GM18873 (cell line): ENCODE measurements at regions not wholly inside any gene's neighbourhood (a gene's known extent, or its start where the extent isn't known, plus 50 kb on each side); places are given as distances from the start of the nearest gene placed in this dataset.
A peak's percentile ranks its signal among the peaks of the same experiment; 100 is the strongest.

Source experiments
- ATAC-seq: cut with Tn5 transposase; IDR thresholded peaks from one replicate; pipeline ENCODE4 v1.9.1; 2021; ENCODE audit warnings: mild to moderate bottlenecking, moderate library complexity, moderate number of reproducible peaks; ENCODE audit not compliant: unreplicated experiment, low FRiP score

GRCh38 chr4:138927072-138927471, 88.5 kb upstream of the NOCT start:
- ATAC-seq = no peak

GRCh38 chr4:138925495-138925894, 90.1 kb upstream of the NOCT start:
- ATAC-seq = no peak

- peak; percentile 62 for ATAC-seq
Observed at GRCh38 chr4:138919094-138919936, 96.3 kb upstream of the NOCT start.

GRCh38 chr4:138918169-138918869, 97.3 kb upstream of the NOCT start:
- ATAC-seq = no peak

GRCh38 chr4:138916763-138917162, 98.8 kb upstream of the NOCT start:
- no peak for ATAC-seq

GRCh38 chr4:138915756-138916155, 99.8 kb upstream of the NOCT start:
- ATAC-seq = no peak

GRCh38 chr4:138912704-138913340, 102.8 kb upstream of the NOCT start:
- ATAC-seq = no peak

GRCh38 chr4:138911909-138912703, 103.5 kb upstream of the NOCT start:
- ATAC-seq = no peak

- no peak for ATAC-seq
Observed at GRCh38 chr4:138910914-138911336, 104.7 kb upstream of the NOCT start.

GRCh38 chr4:138910195-138910913, 105.2 kb upstream of the NOCT start:
- ATAC-seq = no peak

GRCh38 chr4:138909587-138909986, 106.0 kb upstream of the NOCT start:
- ATAC-seq = no peak

GRCh38 chr4:138908134-138908533, 107.4 kb upstream of the NOCT start:
- ATAC-seq = no peak

GRCh38 chr4:138907174-138907573, 108.4 kb upstream of the NOCT start:
- no peak for ATAC-seq

- ATAC-seq = no peak
Observed at GRCh38 chr4:138904793-138905192, 110.8 kb upstream of the NOCT start.

GRCh38 chr4:138903185-138903584, 112.4 kb upstream of the NOCT start:
- no peak for ATAC-seq

GRCh38 chr4:138902705-138903104, 112.9 kb upstream of the NOCT start:
- no peak for ATAC-seq

GRCh38 chr4:138901177-138901576, 114.4 kb upstream of the NOCT start:
- ATAC-seq = no peak

- no peak for ATAC-seq
Observed at GRCh38 chr4:138899999-138900398, 115.6 kb upstream of the NOCT start.

- ATAC-seq = no peak
Observed at GRCh38 chr4:138898282-138898681, 117.3 kb upstream of the NOCT start.

- no peak for ATAC-seq
Observed at GRCh38 chr4:138897811-138898226, 117.8 kb upstream of the NOCT start.
